Kidney epithelial cell (primary cell): ENCODE measurements at regions not wholly inside any gene's neighbourhood (a gene's known extent, or its start where the extent isn't known, plus 50 kb on each side); places are given as distances from the start of the nearest gene placed in this dataset.

Source experiments
- DNase-seq: peaks from one replicate; pipeline ENCODE4 v3.0.0-alpha.2; 2010; ENCODE audit warnings: low read depth
- H3K27me3 ChIP-seq: 2 replicates; pipeline ENCODE4 v1.6.0; 2011; ENCODE audit warnings: low read length; ENCODE audit not compliant: control insufficient read depth, insufficient read depth
- H3K36me3 ChIP-seq: 2 replicates; pipeline ENCODE4 v1.5.1; 2011; ENCODE audit warnings: low read length; ENCODE audit not compliant: control insufficient read depth, insufficient read depth
- H3K4me3 ChIP-seq: 2 replicates; pipeline ENCODE4 v1.5.1; 2011; ENCODE audit warnings: low read depth, mild to moderate bottlenecking, control low read depth, low read length
- TF ChIP-seq, protein P1 (sequence below): IDR thresholded peaks from 2 replicates; pipeline ENCODE4 v1.5.1; 2011; ENCODE audit warnings: mild to moderate bottlenecking, moderate library complexity, low read length, control low read depth, inconsistent platforms; ENCODE audit not compliant: insufficient read depth, poor library complexity, severe bottlenecking

- TF ChIP-seq, protein P1, sequence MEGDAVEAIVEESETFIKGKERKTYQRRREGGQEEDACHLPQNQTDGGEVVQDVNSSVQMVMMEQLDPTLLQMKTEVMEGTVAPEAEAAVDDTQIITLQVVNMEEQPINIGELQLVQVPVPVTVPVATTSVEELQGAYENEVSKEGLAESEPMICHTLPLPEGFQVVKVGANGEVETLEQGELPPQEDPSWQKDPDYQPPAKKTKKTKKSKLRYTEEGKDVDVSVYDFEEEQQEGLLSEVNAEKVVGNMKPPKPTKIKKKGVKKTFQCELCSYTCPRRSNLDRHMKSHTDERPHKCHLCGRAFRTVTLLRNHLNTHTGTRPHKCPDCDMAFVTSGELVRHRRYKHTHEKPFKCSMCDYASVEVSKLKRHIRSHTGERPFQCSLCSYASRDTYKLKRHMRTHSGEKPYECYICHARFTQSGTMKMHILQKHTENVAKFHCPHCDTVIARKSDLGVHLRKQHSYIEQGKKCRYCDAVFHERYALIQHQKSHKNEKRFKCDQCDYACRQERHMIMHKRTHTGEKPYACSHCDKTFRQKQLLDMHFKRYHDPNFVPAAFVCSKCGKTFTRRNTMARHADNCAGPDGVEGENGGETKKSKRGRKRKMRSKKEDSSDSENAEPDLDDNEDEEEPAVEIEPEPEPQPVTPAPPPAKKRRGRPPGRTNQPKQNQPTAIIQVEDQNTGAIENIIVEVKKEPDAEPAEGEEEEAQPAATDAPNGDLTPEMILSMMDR: no peak
- Histone ChIP-seq H3K36me3 (no peaks in the 10 kb centered on the region), H3K4me3 (no peak overlapping the region), H3K27me3 (no peaks in the 10 kb centered on the region)
- no peak for DNase-seq
These were observed 67.6 kb upstream of the GPR101 start for GRCh38 chrX:137101273-137101990.
